Thyroid gland (tissue), 4 donors: ENCODE measurements at regions not wholly inside any gene's neighbourhood (a gene's known extent, or its start where the extent isn't known, plus 50 kb on each side); places are given as distances from the start of the nearest gene placed in this dataset.

Experiments
- DNase-seq, 2 donors: peaks; one replicate each; pipeline ENCODE4 v3.0.0-alpha.2; 2019
- H3K27ac ChIP-seq, 3 donors: fragments of 200-600 bp; sonication (generic); 1 replicate in 2 of 3; 2 replicates in 1 of 3; pipeline ENCODE4 v1.5.1; 2016 to 2019; ENCODE audit warnings: mild to moderate bottlenecking in 1 of 3, moderate library complexity in 1 of 3
- H3K27me3 ChIP-seq: fragments of 200-600 bp; sonication (generic); one replicate; pipeline ENCODE4 v1.5.1; 2019
- H3K36me3 ChIP-seq, 2 donors: fragments of 200-600 bp; sonication (generic); one replicate each; pipeline ENCODE4 v1.5.1; 2016 to 2019
- H3K4me1 ChIP-seq, 2 donors: fragments of 200-600 bp; sonication (generic); one replicate each; pipeline ENCODE4 v1.5.1; 2017 to 2019
- H3K4me3 ChIP-seq, 3 donors: fragments of 200-600 bp; sonication (generic); replicated peaks in 1 of 3; 1 replicate in 2 of 3; 2 replicates in 1 of 3; pipeline ENCODE4 v1.5.1; 2016; ENCODE audit warnings: mild to moderate bottlenecking in 1 of 3
- H3K9me3 ChIP-seq: fragments of 200-600 bp; sonication (generic); one replicate; pipeline ENCODE4 v1.5.1; 2017
- POLR2A ChIP-seq, 2 donors: fragments of 450-650 bp; IDR thresholded peaks; one replicate each; pipeline ENCODE4 v1.6.1; 2017; ENCODE audit warnings: antibody characterized with exemption in 2 of 2, mild to moderate bottlenecking in 2 of 2, moderate library complexity in 1 of 2
- WGBS, 2 donors: methylation state at CpG; one replicate each; pipeline ENCODE4 v1.1.5; 2017; 5-methylcytosine and 5-hydroxymethylcytosine counted together
- intact Hi-C: fragments of 100-400 bp; cut with DNase I; formaldehyde crosslinking; loops from one replicate; pipeline ENCODE4 v1.15.1; 2023
- TF ChIP-seq, protein P1 (sequence below), 6 experiments: fragments of 200-600 bp in 3 of 6; fragments of 450-650 bp in 3 of 6; sonication (generic) in 3 of 6; IDR thresholded peaks; one replicate each; pipeline ENCODE4 v1.5.1; 2016 to 2019; ENCODE audit warnings: antibody characterized with exemption in 6 of 6, mild to moderate bottlenecking in 2 of 6, inconsistent platforms in 1 of 6, moderate library complexity in 1 of 6

DNA sequence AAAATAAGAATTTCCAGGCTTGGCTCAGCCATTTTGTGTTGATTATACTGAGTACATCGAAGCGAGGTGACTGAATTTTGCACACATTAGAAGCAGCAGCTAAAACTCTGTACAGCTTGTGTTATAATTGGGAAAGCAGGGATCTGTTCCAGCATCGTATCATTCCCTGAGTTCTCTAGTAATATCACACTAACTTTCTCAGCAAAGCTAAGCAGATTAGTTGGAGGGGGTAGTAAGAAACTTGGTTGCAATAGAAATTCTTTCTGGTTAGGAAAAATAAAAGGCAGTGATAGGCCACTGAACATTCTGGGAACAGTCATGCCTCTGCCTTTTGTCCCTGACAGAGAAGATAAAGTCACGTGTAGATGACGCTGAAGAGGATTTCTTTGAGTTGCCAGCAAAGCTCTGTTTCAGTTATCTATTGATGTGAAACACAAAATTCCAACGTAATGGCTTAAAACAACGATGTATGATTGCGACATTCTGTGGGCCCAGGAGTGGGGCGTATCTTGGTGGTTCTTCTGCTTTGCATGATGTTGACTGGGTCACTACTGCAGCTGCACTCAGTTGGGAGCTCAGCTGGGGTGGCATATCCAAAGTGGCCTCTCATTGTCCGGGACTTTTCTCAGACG is 202.1 kb upstream of the MEX3C start:
- no peak overlapping the region for H3K4me3 ChIP-seq
- WGBS, 2 donors: 88 to 89% methylated on average over 10 to 11 of the region's 11 CpGs
- intact Hi-C loops: loop anchor here (10.0 kb wide), 1 partner anchor 295 kb away; no protein-coding TSS in a partner anchor
- no peak for TF ChIP-seq POLR2A (IDR thresholded peaks at IDR 0.05)
- H3K9me3 ChIP-seq: no peaks in the 10 kb centered on the region
- DNase-seq: no peak
- no peaks in the 10 kb centered on the region for H3K36me3 ChIP-seq
- no peaks in the 10 kb centered on the region for H3K27me3 ChIP-seq
- H3K27ac ChIP-seq: no peak overlapping the region
- peaks cover 0 to 9% of the 10 kb centered on the region in 2 donors for H3K4me1 ChIP-seq

DNA sequence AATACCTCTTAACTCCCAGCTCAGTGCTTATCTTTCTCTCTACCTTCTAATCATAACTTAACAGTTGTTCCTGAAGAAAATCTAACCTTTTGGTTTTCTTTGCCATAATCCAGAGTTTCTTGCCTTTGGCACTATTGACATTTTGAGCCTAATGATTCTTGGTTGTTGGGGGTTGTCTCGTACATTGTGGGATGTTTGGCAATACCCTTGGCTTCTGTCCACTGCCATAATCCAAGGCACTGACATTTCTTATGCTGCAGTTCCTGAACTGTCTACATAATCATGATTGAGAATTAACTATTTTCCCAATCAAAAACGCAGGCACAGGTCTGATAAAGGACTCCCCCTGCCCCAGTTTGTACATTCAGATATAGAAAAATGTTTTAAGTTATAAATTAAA is 203.2 kb upstream of the MEX3C start:
- no peak for DNase-seq
- WGBS, 2 donors: 77 to 79% methylated on average over 2 of the region's 2 CpGs
- Histone ChIP-seq H3K4me1 (peaks cover 0 to 9% of the 10 kb centered on the region in 2 donors), H3K27ac (no peak overlapping the region), H3K27me3 (no peaks in the 10 kb centered on the region), H3K4me3 (no peak overlapping the region), H3K9me3 (no peaks in the 10 kb centered on the region), H3K36me3 (no peaks in the 10 kb centered on the region)
- TF ChIP-seq POLR2A (IDR thresholded peaks at IDR 0.05): no peak
- TF ChIP-seq, protein P1, sequence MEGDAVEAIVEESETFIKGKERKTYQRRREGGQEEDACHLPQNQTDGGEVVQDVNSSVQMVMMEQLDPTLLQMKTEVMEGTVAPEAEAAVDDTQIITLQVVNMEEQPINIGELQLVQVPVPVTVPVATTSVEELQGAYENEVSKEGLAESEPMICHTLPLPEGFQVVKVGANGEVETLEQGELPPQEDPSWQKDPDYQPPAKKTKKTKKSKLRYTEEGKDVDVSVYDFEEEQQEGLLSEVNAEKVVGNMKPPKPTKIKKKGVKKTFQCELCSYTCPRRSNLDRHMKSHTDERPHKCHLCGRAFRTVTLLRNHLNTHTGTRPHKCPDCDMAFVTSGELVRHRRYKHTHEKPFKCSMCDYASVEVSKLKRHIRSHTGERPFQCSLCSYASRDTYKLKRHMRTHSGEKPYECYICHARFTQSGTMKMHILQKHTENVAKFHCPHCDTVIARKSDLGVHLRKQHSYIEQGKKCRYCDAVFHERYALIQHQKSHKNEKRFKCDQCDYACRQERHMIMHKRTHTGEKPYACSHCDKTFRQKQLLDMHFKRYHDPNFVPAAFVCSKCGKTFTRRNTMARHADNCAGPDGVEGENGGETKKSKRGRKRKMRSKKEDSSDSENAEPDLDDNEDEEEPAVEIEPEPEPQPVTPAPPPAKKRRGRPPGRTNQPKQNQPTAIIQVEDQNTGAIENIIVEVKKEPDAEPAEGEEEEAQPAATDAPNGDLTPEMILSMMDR (IDR thresholded peaks at IDR 0.05): no peak
- intact Hi-C loops: no loop called here

DNA sequence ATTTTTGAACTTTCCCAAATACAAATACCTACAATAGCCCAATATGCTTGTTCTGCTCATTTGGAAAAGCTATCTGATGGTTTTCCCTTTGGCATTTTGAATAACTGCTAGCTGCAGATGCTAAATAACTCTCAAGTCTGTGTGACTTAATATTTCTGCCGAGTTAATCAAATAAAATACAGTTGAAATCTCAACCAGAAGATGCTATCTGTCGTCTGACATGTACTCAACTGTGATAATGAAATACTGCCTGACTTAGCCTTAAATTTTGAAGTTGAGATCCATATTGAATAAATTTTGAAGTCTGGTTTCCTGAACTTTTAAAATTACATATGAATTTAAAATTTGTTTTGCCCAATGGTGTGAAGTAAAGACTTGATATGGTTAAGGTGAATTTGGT is 204.4 kb upstream of the MEX3C start:
- Histone ChIP-seq H3K36me3 (no peaks in the 10 kb centered on the region), H3K4me3 (no peak overlapping the region), H3K27me3 (no peaks in the 10 kb centered on the region), H3K9me3 (no peaks in the 10 kb centered on the region), H3K4me1 (peaks cover 0 to 9% of the 10 kb centered on the region in 2 donors), H3K27ac (no peak overlapping the region)
- WGBS, 2 donors: 88 to 92% methylated on average over 2 of the region's 2 CpGs
- TF ChIP-seq, protein P1 (IDR thresholded peaks at IDR 0.05): no peak
- no peak for TF ChIP-seq POLR2A (IDR thresholded peaks at IDR 0.05)
- intact Hi-C loops: no loop called here
- no peak for DNase-seq

DNA sequence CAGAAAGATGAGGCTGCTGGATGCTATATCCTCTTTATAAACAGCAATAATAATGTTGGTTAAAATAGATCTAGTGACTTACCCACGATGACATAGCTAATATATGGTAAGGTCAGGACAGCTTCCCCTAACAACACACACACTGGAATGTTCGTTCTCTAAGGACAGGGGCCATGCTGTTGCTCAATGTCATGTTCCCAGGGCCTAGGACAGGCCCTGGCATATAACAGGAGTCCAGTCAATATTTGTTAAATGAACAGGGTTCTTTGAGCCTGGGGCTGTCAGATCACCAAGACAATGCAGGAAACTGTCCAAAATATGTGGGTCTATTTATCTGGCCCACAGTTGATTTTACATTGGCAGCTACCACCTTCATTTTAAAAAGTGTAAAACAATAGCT is 207.1 kb upstream of the MEX3C start:
- Histone ChIP-seq H3K36me3 (no peaks in the 10 kb centered on the region), H3K27me3 (no peaks in the 10 kb centered on the region), H3K4me1 (peaks cover 0 to 9% of the 10 kb centered on the region in 2 donors), H3K27ac (no peak overlapping the region), H3K4me3 (no peak overlapping the region), H3K9me3 (no peaks in the 10 kb centered on the region)
- DNase-seq: no peak
- intact Hi-C loops: no loop called here
- 74 to 80% methylated on average over 2 of the region's 2 CpGs for WGBS, 2 donors
- TF ChIP-seq POLR2A (IDR thresholded peaks at IDR 0.05): no peak
- TF ChIP-seq, protein P1 (IDR thresholded peaks at IDR 0.05): no peak

DNA sequence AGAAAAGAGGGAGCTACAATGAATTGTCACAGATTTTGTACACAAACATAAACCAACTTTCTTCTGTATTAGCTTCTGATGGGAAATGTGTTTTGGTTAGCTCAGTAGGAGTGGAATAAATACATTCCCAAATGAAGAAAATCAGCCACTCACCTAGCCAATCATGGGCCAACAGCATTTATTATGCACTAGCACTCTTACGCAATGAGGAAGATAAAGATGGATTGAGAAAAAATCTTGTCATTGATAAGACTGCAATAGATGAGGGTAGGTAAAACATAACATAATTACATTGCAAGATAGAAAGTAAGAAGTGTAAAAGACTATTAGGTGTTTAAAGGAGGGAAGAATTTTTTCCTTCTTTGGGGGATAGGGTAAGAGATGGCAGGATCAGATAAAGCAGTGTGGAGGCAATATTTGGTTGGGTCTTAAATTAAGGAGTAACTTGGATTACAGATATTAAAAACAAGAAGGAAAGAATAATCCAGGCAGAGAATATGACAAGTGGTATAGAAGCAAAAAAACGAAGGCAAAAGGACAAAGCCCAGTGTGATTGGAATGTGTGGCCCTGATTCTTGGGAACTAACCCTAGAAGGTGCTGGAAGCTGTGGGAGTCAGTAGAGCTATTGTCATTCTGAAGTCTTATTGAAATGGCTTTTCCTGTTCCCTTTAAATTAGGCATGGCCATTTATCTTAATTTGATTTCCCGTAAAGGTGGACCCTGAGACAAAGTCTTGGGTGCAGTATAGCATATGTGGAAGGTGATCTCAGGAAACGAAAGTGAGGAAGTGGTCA is 208.4 kb upstream of the MEX3C start:
- intact Hi-C loops: no loop called here
- Histone ChIP-seq H3K9me3 (no peaks in the 10 kb centered on the region), H3K4me3 (no peak overlapping the region), H3K27me3 (no peaks in the 10 kb centered on the region), H3K27ac (no peak overlapping the region), H3K4me1 (peaks cover 0 to 6% of the 10 kb centered on the region in 2 donors), H3K36me3 (no peaks in the 10 kb centered on the region)
- 70 to 74% methylated on average over 4 of the region's 4 CpGs for WGBS, 2 donors
- no peak for TF ChIP-seq POLR2A (IDR thresholded peaks at IDR 0.05)
- TF ChIP-seq, protein P1 (IDR thresholded peaks at IDR 0.05): no peak
- no peak for DNase-seq
